T-helper 22 cell (primary cell): ENCODE measurements at regions not wholly inside any gene's neighbourhood (a gene's known extent, or its start where the extent isn't known, plus 50 kb on each side); places are given as distances from the start of the nearest gene placed in this dataset.

Experiments used
- DNase-seq: peaks from one replicate; pipeline ENCODE4 v3.0.0-alpha.2; 2020; ENCODE audit warnings: low read depth

DNA sequence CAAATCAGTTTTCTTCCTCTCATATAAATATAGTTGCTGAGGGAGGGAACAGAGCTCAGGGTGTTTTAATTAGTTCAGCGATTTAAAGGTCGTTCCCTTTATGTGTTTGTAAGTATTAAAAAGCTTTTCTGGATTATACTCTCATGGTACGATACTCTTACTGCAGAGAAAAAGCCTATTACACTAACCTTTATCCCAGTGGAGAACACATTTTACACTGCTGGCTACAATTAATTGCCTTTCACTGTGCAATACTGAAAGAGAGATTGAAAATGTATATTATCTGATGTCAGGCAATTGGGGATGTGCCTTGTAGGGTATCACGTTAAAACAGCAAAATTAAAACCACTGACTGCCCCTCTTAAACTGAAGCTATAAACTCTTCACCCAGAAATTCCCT lies 526.9 kb upstream of the SGCG start:
- no peak for DNase-seq

GRCh38 chr13:22655106-22655852 lies 525.5 kb upstream of the SGCG start:
- no peak for DNase-seq

- no peak for DNase-seq
Observed at GRCh38 chr13:22662771-22663170, 518.0 kb upstream of the SGCG start.

- no peak for DNase-seq
Observed at GRCh38 chr13:22665506-22665905, 515.3 kb upstream of the SGCG start.

- DNase-seq = no peak
Observed at GRCh38 chr13:22690756-22691155, 490.0 kb upstream of the SGCG start.

DNA sequence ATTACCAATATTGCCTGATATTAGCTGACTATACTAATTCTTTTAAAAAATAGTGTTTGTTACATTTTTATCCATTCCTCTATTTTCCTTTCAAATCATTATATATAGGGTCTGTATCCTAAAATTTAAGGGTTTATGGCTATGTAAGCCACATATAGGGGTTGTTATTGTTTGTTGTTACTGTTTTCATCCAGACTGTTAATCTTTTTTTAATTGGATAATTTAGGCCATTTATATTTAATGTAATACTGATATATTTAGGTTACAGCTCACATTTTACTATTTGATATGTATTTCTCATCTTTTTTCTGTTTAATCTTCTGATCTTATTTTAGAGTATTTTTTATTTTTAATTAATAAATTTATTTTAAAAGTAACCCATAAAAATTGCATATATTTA lies 487.1 kb upstream of the SGCG start:
- no peak for DNase-seq

GRCh38 chr13:22696433-22696832 lies 484.3 kb upstream of the SGCG start:
- DNase-seq = no peak

DNA sequence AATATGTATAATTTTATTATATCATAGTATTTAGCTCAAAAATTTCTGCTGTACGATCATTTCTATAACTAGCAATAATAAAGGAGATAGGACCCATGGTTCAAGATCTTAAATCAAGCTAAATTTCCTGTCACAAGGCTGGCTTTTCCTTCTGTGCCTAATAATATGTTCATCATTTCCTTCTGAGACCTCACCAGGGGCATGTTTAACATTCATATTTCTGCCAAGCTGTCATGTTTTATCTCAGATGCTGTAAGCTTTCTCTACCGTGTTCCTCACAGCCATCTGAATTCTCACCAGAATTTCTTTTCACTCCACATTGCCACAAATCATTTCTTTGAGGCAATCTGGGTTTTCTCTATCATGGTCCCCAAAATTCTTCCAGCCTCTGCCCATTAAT lies 482.3 kb upstream of the SGCG start:
- DNase-seq = no peak

- no peak for DNase-seq
Observed at GRCh38 chr13:22700246-22700887, 480.4 kb upstream of the SGCG start.

GRCh38 chr13:22703601-22704209 lies 477.1 kb upstream of the SGCG start:
- DNase-seq = no peak

- DNase-seq = no peak
Observed at GRCh38 chr13:22707946-22708345, 472.8 kb upstream of the SGCG start.

DNA sequence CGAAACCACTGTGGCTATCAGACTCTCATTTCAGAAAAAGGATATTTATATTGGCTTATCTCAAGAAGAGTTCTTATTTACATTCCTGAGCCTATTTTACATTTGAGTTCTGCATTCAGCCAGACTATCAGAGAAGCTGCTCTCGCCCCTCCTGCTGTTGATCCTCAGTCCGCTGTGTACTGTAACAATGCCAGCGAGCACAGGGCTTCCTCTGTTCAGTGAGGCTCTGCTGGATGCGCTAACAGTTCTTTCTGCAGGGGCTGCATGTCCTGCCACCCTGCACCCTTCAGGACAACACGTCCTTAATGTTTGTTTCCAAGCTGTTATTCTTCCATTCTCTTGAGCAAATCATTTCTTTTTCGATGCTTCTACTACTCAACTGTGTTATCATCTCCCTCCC lies 463.7 kb upstream of the SGCG start:
- DNase-seq = no peak

DNA sequence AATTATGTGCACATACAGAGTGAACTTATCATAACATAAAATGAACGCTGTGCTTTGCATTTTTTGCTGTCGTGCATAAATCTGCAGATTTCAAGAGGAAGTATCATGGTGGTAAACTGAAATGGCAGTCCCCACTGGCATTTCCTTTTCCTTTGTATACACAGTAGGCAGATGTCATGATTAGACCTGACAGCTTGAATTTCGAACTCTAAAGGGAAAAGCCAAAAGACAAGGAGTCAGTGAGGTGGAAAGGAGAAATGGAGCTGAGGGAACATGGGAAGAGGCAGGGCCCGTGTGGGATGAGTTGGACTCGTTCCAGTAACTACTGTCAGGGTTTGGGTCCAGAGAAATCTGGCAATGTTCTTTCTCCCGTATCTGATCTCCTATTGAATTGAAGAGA lies 454.1 kb upstream of the SGCG start:
- no peak for DNase-seq

DNA sequence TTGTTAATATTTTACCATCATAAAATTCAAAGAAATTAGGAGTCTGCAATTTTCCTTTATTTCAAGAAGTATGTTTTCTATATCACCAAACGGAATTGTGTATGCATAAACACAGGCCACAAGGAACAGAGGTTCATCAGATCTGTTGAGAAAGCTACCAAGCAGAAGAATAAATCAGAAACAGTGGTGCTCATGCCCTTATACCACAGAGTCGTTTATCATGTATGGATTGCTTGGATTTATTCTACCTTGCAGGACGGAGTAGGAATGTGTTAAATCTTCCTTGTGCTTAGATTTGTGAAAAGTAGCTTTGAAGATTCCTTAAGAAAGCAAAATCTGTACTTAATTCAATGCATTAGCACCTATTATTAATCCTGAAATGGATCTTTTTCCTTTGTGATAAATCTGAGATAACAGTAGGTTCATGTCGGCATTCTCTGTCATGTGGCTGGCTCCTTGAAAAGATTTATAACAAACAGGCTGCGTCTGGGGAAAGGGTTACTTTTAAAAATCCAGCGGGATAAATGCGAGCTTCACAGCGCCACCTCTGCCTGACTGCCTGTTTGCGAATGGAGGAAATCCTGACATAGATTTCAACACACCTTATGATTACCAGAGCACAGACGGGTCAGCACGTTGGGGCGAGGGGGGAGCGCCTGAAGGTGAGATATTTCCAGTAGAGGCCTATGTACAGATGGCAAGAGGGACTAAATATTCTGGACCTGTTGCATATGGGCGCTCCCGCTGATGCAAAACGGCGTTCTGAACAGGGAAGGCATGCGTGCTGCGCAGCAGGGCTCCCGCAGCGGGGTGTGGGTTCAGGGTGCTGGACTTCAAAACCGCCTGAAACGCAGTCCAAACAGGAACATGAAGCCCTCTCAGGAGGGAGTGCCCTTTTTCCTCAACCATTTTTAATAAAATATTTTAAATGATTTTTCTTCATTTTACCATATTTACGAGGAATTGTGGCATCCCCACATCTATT lies 445.5 kb upstream of the SGCG start:
- no peak for DNase-seq

- no peak for DNase-seq
Observed at GRCh38 chr13:22736084-22736767, 444.6 kb upstream of the SGCG start.

DNA sequence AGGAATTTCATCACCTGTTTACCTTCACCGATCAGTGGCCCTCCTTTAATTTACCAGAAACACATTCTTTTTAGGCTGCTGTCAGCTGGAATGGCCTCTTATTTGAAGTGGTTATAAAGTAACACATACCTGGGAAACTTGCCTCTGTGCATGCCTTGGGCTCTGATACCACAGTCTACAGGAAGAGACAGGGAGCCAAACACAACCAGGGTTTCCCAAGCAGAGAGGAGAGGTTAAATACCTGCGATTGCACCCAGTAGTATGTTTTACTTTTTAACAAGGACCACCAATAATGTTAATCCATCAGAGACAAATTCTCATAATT lies 444.0 kb upstream of the SGCG start:
- DNase-seq = no peak

DNA sequence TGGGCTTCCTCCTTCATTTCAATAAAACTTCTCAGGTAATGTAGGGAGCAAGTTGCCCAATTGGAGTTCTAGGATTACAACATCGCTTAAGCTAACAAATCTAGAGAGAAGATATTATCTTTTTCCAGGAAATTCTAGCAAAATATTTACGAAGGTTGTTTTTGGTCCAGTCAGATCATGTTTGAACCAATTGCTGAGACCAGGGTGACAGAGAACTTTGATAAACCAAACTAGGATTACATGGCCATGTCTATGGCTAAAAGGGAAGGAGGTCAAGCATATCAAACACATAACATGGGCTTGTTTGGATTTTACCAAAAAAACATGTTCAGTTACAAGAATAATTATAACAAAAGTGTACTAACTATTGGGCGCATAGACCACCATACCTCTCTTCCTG lies 442.4 kb upstream of the SGCG start:
- no peak for DNase-seq

DNA sequence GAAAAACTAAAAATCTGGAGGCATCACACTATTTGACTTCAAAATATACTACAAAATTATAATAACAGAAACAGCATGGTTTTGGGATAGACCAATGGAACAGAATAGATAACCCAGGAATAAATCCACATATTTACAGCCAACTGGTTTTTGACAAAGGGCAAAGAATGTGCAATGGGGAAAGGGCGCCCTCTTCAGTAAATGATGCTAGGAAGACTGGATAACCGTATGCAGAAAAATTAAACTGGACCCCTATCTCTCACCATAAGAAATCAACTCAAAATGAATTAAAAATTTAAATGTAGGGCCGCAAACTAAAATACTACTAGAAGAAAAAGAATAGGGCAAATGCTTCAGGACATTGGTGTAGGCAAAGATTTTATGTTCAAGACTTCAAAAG lies 440.5 kb upstream of the SGCG start:
- no peak for DNase-seq

DNA sequence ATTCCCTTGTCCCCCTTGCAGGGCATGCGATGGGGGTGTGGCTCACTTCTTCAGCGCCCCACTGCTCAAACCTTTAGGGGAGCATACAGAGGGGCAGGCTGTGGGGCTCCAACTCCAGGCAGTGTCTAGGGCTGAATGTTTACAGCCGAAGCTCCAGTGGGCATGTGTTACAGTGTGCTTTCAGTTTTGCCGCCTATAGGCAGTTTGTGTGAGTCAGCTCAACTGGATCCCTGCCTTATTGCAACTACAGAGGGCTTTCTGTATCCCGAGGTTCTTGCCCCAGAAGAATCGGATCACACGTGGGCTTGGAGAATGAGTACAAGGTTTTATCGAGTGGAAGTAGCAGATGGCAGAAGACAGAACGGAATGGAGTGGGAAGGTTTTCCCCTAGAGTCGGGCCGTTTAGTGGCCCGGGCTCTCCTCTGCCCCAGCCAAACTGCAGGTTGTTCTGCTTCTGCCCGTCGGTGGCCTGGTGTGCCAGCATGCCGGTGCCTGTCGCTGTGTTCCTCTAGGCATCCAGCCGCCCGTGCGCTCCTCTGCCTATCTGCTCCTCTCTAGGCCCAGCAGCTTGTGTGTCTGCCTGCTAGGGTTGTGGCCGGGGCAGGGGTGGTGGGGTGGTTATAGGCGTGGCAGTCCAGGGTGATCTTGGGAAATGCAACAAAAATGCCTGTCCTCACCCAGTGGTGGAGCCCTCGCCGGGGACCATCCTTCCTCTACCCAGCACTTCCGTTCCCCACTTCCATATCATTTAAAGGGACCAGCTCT lies 435.9 kb upstream of the SGCG start:
- DNase-seq = no peak

DNA sequence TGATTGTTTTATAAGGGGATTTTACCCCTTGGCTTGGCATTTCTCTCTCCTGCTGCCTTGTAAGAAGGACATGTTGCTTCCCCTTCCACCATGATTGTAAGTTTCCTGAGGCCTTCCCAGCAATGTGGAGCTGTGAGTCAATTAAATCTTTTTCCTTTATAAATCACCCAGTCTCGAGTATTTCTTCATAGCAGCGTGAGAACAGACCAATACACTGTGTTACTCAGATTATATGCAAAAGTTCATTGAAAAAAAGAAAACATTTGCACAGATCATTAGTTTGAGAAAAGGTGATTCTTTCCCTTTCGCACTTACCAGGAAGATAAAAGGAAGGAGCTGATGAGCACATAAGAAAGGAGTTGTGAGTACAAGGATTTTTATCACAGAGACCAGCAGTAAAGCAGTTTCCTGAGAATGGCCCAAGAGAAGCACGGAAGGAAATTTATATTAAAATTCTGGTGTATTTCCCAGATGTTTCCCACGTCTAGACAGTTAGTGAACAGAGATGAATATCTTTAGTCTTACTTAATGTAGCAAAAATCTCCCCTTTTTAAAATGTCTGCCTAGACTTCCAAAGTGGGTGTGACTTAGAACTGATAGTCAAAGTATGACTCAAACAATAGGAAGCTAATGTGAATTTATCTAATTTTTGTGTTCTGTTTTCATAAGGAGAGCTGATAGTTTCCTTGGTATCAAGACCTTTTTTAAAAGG lies 431.8 kb upstream of the SGCG start:
- DNase-seq = no peak

DNA sequence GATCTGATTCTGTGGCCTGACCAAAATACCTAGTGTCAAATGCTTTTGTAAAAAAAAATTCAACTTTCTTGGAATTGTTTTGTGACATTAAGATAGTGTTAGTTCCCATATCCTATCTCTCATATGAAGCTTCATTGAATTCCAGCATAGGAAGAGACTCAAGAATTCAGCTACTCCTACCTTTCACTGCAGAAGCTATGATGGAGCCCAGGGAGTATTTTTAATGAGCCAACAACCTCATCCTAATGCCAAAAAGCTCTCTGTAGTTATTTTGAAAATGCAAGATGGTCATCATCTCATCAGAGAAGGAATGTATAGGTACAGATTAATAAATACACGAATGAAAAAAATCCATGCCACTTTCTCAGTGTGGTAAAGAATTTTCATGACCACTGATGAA lies 431.2 kb upstream of the SGCG start:
- DNase-seq = no peak
